ENCODE measurements at regions not wholly inside any gene's neighbourhood (a gene's known extent, or its start where the extent isn't known, plus 50 kb on each side); places are given as distances from the start of the nearest gene placed in this dataset.
"Not testable (repeated sequence)": the region's sequence is repeated elsewhere in the genome, so short reads cannot be mapped to it uniquely, and the experiment has no call there.

DNA sequence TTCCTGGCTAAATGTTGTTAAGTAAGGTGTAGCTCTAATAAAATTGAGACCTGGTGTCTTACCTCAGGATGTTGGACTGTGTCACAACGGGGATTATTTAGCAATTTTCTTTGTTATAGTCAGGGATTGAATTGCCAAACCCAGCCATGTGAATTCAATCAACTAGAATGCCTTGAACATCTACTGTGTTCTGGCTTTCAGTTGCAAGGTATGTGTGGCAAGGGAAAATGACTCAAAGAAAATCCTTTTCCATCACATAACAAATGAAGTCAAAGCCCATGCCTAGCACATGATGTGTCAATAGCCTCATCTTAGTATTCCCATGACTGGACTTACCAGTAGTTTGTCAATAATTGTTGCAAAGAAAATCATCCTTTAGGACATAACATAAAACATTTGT lies 519.8 kb upstream of the FLRT2 start:
- no peak for DNase-seq (ENCODE audit: low spot score)

DNA sequence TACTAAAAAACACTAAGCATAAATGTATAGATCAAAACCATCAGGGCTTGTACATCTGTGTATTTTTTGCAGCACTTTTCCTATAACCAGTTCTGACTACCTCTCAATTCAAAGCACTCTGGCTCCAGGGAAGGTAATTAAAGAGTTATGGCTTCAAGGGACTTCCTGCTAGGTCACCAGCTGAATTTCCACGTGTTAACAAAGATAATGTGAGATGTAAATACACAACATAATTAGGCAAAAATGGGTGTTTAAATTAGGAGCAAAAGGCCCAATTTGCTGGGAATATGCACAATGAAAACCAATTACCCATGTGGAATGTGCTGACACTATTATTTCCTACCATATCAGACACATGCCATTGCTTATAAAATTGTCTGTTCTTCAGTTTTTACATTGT lies 513.4 kb upstream of the FLRT2 start:
- DNase-seq (ENCODE audit: low spot score): no peak

DNA sequence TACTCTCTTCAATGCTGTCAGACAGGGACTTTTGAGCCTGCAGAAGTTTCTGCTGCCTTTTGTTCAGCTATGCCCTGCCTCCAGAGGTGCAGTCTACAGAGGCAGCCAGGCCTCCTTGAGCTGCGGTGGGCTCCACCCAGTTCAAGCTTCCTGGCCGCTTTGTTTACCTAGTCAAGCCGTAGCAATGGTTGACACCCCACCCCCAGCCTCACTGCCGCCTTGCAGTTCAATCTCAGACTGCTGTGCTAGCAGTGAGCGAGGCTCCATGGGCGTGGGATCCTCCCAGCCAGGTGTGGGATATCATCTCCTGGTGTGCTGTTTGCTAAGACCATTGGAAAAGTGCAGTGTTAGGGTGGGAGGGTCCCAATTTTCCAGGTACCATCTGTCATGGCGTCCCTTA lies 506.1 kb upstream of the FLRT2 start:
- DNase-seq (ENCODE audit: low spot score): not testable (repeated sequence)

DNA sequence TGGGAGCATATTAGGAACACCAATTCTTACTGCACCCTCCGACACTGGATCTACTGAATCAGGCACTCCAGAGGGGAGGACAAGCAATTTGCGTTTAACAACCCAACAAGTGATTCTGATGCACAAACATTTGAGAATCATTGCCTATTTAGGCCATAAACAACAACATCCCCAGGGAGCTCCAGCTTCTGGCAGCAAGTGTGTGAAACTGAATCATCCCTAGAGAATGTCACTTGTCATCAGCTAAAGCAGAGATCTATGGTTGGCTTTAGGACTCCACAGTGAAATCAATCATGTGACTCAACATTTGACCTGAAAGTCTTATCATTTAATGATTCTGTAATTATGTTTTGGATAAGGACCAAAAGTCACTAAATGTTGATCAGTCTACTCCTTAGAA lies 505.0 kb upstream of the FLRT2 start:
- no peak for DNase-seq (ENCODE audit: low spot score)

DNA sequence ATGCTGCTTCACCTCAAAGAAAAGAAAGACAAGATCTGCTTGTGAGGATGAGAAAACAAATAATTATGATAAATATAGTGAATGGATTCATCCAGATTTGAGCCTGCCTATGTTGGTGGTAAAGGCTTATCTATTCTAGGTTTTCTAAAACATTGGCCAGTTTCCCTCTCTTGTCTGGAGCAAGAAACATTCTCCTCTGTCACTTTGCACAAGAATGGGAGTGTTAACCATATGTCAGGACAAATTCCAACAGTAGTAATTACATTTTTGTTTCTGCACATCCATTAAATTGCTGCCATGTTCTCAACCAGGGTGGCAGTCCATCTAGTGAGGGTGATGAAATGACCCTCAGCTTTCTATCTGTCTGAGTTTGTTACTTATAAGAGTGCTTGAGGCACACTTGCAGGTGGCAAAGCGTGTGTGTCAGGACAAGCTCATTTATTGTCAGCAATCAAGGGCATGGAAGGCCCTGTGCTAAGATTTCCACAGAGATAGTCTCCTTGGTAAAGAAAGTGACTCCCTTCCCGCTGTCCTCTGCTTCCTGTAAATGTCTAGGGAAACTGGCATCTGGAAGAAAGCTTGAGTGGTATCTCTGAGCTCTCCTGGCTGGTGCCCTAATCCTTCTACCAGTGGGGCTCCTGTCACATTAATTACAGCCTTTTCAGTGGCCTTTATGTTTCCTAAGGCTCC lies 502.1 kb upstream of the FLRT2 start:
- no peak for DNase-seq (ENCODE audit: low spot score)

DNA sequence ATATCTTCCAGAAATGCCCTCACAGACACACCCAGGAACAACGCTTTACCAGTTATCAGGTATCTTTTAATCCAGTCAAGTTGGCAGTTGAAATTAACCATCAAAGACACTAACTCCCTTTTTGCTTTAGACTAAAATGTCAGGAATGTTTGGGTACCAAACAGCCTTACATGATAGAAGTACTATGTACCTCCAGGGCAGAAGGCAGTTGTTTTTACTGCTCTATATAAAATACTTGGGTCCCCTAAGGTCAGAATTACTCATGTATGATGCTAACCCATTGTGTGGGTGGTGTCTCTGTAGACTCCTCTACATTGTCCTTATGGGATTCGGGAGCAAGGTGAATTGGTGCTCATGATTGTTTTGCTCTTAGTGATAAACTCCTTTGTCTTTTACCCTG lies 492.5 kb upstream of the FLRT2 start:
- DNase-seq (ENCODE audit: low spot score): no peak

DNA sequence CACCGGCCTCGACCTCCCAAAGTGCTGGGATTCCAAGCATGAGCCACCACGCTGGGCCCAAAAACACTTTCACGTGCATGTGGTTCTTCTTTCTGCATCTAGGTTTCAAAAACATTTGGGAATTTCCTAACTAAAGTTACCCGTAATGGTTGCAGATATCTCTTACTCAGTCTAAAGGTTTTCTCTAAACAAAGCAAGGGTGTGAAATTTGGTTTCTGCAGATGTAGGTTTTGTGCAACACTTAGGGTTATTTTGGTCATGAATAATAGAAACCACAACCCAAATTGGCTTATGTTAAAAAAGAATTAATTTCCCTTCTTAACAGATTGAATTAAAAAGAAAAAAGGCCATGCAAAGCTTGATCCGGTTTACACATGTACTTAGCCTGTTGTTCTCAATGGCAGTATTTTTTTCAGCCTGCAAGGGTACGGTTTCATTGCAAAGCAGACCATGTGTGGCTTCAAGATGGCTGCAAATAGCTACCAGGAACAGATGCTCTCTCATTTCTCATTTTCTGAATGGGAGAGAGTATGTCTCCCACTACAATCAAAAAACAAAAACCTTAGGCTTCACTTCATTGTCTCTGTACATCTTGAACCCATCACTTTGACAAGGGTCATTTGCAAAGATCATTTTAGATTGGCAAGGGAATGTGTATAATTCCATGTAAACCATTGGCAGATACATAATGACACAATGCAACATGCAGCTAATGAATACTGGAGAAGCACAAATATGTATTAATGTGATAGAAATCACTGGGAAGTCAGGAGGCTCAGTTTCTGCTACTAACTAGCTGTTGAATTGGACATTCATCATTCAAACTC lies 491.2 kb upstream of the FLRT2 start:
- DNase-seq (ENCODE audit: low spot score): no peak

DNA sequence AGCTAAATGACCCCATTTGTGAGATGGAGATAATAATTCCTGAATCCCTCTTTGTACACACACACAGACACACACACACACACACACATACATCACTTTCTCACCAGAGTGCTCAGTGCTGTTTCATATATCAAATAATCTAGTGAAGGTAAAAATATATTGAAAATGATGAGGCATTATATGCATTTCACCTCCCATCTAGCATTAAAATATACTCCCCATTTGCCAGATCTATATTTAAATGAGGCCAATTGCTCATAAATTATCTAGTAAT lies 490.7 kb upstream of the FLRT2 start:
- DNase-seq (ENCODE audit: low spot score): no peak

DNA sequence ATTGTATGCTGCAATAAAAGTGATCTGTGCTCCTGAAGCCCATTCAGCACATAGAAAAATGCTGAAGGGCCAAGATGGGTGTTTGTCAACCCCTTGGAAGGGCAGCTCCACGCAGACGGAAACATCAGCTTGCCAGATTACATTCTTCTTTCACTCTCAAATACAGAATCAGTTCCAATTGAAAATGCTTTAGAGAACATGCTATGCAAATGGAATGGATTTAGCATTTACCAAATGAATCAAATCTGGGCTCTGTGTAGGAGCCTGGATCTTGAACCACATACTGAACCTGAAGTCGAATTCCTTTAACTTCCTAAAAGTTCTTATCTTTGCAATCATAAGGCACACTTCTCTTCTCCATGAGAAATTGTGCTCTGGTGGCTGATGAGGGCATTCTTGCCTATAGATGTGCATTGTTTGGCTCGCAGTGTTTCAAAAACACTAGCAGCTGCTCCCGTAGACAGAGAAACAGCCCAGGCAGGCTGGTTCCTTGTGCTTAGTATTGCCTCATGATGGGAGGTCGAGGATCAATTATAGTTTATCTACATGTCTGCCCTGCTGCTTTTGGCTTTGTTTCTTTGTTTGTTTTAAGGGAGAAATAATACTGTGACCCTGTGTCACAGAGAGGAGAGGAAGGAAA lies 489.8 kb upstream of the FLRT2 start:
- DNase-seq (ENCODE audit: low spot score): no peak

DNA sequence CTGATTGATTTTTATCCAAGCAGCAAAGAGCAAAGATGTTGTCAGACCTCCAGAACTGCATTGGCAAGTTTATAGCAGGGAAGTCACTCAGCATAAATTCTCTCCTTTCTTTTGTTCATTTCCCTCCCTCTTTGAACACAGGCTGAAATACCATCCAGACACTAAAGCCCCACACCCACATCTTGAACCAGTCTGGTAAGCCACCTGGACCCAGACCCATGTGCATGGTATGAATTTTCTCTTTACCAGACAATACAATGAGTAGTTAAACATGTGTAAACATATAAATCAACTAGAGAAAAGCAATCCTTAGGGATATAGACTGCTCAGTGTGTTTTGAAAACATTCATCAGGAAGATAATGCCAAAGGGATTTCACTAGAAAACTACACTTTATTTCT lies 488.3 kb upstream of the FLRT2 start:
- DNase-seq (ENCODE audit: low spot score): no peak

DNA sequence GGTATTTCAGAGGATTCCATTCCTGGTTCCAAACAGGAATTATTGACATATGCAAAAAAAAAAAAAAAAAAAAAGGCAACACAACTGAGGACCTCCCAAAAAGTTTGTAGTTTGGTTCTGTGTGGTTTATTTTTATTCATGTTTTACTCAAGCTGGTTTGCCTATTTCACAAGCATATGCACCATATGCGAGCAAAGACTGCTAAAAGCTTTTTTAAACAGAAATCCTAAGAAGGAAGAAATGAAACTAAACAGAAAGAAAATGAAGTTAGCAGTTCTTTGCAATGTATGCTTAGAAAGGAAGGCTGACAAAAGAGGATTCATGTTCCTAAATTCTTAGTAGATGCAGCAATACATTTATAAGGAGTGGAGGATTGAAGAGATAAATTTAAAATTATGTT lies 487.6 kb upstream of the FLRT2 start:
- DNase-seq (ENCODE audit: low spot score): no peak

DNA sequence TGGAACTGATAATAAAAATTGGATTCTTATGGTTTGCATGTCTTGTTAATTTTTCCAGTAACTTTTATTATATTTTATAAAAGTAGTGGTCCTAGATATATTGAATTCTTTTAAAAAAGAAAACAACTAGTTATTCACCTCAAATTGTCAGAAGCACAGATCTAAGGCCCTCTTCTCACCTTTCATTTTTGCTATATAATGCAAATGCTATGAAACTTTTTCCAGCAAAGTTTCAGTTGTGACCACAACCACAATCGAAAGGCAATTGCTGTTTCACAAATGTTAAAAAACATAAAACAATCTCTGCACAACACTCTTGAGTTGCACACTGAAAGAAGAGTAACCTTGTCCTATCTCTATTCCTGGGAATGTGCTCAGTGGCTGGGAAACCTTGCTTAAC lies 479.8 kb upstream of the FLRT2 start:
- DNase-seq (ENCODE audit: low spot score): no peak

DNA sequence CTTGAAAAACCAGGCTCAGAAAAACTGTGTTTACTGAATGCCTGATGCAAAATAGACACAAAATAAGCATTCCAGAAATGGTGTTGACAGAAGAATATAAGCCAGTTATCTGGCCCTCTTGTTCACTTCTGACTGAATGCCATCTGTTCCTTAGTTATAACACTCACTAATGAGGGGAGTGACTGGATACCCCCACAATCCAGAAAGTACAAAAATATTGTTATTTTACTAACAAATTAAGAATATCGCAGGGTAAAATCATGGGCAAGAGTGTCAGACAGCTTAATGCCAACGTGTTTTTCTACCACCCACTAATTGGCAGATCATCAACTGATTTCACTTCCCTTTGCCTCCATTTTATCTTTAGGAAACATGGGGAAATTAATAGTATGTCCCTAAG lies 477.3 kb upstream of the FLRT2 start:
- DNase-seq (ENCODE audit: low spot score): no peak

DNA sequence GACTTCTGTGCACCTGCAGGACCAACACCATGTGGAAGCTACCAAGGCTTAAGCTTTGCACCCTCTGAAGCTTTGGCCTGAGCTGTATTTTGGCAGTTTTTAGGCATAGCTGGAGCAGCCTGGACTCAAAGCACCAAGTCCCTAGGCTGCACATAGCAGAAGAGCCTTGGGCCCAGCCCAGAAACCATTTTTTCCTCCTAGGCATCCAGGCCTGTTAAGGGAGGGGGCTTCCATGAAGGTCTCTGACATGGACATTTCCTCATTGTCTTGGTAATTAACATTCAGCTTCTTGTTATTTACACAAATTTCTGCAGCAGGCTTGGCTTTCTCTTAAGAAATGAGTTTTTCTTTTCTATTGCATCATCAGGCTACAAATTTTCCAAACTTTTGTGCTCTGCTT lies 475.8 kb upstream of the FLRT2 start:
- no peak for DNase-seq (ENCODE audit: low spot score)

DNA sequence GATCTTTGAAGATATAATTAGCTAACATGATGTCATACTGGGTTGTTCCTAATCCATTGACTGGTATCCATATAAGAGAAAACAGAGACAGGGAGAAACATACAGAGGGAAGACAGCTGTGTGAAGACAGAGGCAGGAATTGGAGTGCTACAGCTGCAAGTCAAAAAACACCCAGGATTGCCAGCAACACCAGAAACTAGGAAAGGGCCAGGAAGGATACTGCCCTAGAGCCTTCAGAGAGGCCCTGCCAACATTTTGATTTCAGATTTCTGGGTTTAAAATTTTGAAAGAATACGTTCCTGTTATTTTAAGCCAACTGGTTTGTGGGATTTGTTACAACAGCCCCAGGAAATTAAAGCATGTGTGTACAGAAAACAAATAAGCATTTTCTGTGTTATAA lies 473.7 kb upstream of the FLRT2 start:
- no peak for DNase-seq (ENCODE audit: low spot score)

DNA sequence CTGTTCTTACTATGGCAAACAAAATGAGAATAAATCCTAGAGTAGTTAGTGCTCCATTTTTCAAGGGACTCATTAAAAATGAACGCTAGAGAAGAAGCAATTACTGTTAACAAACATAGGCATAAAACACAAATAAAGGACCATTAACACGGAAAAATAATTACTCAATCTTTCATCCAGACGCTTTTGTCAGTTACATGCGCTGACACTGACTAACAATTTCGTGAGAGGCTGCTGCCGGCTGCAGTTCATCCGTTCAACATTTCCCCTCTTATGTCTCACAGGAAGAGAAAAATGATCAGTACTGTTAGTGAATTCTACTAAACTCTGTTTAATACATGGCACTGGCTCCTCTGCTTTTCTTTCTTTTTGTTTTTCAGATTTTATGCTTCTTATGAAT lies 472.7 kb upstream of the FLRT2 start:
- no peak for DNase-seq (ENCODE audit: low spot score)

DNA sequence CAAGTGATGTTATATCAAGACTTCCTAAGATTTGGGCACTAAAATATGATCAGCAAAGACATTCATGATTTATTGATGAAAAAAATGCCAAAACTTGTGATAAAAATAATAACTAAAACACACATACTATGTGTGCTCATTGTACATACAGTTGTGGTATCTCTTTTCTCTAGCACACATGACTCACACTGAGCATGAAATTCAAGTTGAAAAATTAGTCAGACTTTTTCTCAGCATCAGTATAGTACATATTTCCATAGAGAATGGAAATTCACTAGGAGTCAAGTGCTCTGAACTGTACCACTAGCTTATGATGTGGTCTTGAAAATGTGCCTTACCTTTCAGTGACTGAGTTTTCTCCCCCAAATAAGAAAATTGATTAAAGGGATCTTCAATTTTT lies 471.8 kb upstream of the FLRT2 start:
- DNase-seq (ENCODE audit: low spot score): no peak

DNA sequence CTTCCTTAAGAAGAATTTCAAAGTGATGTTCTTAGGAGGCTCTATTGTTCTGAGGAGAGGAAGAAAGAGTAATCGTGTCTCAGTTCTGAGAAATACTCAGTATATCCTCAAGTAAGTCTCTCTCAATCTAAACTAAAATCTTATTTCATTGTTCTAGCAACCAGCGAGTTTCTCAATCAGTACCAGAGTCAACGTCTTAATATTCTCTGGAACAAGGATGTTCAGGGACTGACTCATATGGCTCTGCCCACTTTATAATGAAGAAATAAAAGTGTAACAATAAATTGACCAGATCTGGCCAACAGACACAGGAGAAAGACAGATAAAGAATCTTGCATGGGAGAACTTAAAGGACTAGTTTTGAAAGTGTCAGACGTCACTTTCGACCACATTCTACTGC lies 469.8 kb upstream of the FLRT2 start:
- DNase-seq (ENCODE audit: low spot score): no peak

DNA sequence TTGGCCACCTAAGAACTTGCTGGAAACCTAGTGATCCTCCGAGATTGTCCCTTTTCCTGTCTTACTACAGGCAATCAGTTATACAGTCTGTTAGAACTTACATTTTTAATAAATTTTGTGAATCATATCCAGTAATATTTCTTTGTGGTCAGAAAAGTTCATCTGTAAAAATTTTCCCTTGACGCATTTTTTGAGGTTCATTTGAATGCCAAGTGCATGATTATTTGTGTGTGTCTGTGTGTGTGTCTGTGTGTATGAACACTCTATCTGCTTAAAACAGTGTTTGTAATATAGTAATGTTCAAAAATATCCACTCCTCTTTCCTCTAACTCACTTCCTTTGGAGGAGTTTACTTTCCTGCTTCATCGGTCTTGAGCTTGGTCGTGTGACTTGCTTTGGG lies 468.7 kb upstream of the FLRT2 start:
- no peak for DNase-seq (ENCODE audit: low spot score)

DNA sequence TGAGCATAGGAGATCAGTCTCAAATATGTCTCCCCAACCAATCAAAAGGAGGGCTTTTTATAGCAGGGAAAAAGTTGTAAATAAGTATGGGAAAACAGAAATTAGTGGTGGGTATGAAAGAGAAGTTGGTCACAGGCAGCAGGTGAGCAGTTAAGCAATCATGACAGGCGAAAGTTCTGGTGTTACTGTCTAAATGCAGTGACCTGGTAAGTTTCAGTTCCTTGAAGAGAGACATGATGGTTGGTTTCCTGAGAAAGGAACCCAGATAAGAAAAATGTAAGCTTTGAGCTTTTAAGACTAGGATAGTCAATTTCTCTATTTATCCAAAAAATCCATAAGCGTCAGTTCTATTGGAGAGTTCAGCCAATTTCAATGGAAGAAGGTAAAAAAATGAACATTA lies 466.2 kb upstream of the FLRT2 start:
- DNase-seq (ENCODE audit: low spot score): no peak

DNA sequence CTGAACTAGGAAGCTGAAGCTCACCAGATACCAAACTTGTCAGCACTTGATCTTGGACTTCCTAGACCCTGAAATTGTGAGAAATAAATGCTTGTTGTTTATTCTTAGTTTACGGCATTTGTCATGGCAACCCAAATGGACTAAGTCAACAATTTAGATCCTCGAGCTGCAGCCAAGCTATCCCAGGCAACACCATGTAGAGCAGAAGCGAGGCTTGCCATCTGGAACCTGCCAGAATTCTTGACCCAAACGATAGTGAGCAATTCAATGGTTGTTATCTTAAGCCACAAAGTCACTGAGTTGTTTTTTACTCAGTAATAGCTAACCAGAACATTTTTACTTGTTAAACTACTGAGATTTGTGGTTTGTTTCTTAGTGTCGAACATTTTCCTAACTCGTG lies 458.5 kb upstream of the FLRT2 start:
- no peak for DNase-seq (ENCODE audit: low spot score)

DNA sequence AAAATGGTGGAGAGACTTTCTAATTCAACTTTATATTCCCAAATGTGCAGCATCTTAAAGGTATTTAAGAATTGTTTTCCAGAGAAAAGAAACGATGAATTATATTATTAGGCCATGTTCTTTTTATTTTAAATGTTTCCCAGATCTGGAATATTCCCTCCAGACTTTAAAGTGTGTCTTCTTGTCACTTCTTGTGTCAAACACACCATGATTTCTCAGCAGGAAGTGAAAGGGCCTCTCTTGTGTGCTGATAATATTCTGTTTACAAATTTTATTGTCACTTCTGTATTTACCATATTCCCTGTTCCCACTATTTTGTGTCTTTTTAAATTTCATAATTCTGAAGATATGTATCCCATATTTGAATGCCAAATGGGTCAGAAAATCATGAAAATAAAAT lies 455.0 kb upstream of the FLRT2 start:
- DNase-seq (ENCODE audit: low spot score): no peak

DNA sequence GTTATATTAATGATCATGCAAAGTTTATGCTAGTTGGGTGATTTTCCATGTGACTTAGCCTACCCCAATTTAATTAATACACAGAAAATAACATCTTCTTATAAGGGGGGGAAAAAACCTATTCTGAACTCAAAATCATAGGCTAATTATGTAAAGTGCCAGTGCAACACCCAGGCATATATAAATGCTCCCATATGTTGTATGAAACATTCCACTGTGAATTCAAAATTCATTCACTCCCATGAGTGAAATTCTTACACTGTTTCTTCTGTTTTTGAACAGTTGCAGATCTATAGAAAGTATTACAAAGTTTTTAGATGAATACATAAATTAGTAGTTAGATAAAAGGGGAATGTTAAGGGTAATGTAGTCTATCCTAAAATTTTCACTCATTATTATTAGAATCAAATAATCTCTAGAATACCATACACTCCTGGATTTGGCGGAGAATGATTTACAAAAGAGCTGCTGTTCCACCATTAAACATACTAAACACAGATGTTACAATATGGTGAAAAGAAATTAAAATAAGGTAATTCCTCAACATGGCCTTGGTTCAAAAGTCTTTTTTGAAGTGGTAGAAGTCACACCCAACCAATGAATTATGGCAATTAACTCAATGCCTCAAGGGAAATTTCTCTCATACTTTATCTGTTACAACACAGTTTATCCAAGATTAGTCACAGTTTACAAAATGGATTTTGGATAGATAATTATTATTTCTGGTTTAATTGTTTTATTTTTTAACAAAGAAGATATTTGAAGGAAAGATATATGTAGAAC lies 454.1 kb upstream of the FLRT2 start:
- no peak for DNase-seq (ENCODE audit: low spot score)

All from hematopoietic multipotent progenitor cell treated with erythropoietin and hydrocortisone succinate and interleukin-3 and kit ligand, for 15 days (in vitro differentiated cells).